22Rv1 (cell line): ENCODE measurements at regions not wholly inside any gene's neighbourhood (a gene's known extent, or its start where the extent isn't known, plus 50 kb on each side); places are given as distances from the start of the nearest gene placed in this dataset.
A peak's percentile ranks its signal among the peaks of the same experiment; 100 is the strongest.

Experiments used
- H3K27ac ChIP-seq: fragments of 450-650 bp; 2 replicates; pipeline ENCODE4 v1.5.1; 2017
- ZFX ChIP-seq: fragments of 450-650 bp; IDR thresholded peaks from 2 replicates; pipeline ENCODE4 v1.6.1; 2017; ENCODE audit warnings: antibody characterized with exemption, borderline replicate concordance
- TF ChIP-seq, protein P1 (sequence below): fragments of 450-650 bp; IDR thresholded peaks from 2 replicates; pipeline ENCODE4 v1.5.1; 2017; ENCODE audit warnings: mild to moderate bottlenecking

DNA sequence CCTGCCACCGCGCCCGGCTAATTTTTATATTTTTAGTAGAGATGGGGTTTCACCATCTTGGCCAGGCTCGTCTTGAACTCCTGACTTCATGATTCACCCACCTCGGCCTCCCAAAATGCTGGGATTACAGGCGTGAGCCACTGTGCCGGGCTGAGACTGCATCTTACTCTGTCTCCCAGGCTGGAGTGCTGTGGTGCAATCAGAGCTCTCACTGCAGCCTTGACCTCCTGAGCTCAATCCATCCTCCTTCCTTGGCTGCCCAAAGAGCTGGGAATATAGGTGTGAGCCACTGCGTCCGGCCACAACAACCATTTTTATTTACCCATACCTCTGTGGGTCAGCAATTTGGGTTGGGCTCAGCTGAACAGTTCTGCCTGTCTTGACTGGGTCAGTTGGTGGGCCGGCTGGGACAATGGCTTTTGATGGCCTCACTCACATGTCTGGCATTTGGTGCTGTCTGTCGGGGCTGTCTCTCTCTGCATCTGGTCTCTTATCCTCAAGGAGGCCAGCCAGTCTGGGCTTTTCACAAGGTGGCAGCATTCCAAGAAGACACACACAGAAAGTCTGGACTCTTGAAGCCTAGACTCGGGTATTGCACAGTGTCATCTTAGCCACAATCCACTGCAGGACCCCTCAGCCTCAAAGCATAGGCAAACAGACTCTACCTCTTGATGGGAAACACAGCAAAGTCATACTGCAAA, 116.8 kb upstream of the GATA6 start:
- H3K27ac ChIP-seq, result no peak overlapping the region
- TF ChIP-seq ZFX, result no peak
- TF ChIP-seq, protein P1, sequence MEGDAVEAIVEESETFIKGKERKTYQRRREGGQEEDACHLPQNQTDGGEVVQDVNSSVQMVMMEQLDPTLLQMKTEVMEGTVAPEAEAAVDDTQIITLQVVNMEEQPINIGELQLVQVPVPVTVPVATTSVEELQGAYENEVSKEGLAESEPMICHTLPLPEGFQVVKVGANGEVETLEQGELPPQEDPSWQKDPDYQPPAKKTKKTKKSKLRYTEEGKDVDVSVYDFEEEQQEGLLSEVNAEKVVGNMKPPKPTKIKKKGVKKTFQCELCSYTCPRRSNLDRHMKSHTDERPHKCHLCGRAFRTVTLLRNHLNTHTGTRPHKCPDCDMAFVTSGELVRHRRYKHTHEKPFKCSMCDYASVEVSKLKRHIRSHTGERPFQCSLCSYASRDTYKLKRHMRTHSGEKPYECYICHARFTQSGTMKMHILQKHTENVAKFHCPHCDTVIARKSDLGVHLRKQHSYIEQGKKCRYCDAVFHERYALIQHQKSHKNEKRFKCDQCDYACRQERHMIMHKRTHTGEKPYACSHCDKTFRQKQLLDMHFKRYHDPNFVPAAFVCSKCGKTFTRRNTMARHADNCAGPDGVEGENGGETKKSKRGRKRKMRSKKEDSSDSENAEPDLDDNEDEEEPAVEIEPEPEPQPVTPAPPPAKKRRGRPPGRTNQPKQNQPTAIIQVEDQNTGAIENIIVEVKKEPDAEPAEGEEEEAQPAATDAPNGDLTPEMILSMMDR, result no peak

DNA sequence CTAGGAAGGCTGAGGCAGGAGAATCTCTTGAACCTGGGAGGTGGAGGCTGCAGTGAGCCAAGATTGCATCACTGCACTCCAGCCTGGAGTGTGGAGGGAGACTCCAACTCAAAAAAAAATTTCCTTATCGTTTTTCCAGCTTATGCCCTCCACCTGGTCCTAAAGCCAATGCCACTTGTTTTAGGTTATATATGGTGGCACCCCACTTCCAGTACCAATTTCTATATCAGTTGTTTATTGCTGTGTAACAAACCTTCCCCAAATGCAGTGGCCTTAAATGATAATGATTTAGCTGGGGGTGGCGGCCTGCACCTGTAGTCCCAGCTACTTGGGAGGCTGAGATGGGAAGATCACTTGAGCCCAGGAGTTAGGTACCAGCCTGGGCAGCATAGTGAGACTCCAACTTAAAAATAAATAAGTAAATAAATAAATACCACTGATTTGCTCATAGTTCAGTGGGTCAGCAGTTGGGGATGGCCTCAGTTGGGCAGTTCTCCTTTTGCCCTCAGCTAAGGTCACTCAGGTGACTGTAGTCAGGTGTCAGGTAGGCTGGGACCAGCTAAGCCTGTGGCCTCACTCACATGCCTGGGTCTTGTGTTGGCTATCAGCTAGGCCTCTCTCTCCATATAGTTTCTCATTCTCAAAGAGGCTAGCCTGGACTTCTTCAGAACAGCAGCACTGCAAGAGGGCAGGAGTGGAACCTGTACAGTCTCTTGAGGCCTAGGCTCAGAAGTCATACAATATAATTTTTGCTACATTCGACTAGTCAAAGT, 113.7 kb upstream of the GATA6 start:
- H3K27ac ChIP-seq, result no peak overlapping the region
- no peak for TF ChIP-seq ZFX
- TF ChIP-seq, protein P1, result no peak

DNA sequence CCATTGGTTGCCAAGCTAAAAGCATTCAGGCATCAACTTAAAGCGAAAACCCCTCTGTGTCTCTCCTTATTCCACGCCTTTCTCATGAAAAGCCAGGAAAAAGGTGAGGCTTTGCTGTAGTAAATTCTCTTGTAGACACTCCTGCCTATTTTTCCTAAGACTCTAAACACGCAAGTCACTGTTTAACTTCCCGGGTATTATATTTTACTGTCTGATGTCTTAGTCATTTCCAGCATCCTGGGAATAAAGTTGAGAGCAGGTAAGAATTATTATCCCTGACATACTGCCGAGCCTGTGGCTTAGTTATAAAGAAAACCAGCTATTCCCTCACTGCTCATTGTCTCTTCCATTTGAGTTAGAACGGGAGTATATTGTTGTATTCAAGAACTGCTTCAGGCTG, 112.4 kb upstream of the GATA6 start:
- H3K27ac ChIP-seq, result no peak overlapping the region
- no peak for TF ChIP-seq ZFX
- TF ChIP-seq, protein P1, result no peak

DNA sequence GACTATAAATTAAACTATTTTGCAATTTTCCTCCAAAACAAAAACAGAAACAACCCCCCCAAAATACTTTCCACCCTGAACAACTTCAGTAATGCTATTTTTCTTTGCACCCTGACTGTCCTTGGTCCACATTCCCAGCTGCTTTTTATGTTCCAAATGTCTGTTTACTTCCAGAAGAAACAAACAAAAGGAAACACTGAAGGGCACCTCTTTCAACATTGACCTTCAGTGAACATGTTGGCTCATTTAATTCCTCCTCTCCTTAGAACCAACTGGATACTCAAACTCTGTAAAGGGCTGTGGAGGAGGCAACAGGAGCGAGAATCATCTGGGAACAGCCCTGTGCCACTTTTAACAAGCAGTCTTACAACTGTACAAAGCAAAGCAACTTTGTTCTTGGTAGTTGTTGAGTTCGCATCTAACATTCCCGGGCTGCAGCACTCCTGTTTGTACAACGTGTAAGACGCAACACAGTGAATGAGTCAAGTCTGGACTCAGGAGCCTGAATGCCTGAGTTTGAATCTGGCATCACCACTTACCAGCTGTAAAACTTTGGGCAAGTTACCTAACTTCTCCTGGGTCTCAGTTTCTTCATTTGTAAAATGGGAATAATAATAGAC, 111.4 kb upstream of the GATA6 start:
- peak overlapping the region; percentile 50 for H3K27ac ChIP-seq
- TF ChIP-seq ZFX, result no peak
- TF ChIP-seq, protein P1, result no peak

DNA sequence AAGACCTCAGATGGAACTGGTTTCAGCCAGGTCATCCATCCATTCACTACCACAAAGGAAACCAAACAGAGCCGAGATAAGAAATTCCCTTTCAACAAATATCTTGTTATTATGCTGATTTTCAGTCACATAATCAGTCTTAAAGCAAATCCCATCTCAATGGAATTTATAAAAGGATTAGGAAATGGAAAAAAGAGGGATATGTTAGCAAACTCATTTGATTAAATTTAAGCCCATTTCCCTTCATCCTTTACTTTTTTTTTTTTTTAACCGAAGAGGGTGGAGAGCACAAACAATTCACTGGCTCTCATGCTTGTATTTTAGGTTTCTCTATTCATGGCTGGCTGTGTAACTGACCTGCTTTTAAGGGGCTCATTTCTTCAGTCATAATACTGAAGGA, 109.0 kb upstream of the GATA6 start:
- TF ChIP-seq, protein P1, result no peak
- TF ChIP-seq ZFX, result no peak
- H3K27ac ChIP-seq, result no peak overlapping the region

DNA sequence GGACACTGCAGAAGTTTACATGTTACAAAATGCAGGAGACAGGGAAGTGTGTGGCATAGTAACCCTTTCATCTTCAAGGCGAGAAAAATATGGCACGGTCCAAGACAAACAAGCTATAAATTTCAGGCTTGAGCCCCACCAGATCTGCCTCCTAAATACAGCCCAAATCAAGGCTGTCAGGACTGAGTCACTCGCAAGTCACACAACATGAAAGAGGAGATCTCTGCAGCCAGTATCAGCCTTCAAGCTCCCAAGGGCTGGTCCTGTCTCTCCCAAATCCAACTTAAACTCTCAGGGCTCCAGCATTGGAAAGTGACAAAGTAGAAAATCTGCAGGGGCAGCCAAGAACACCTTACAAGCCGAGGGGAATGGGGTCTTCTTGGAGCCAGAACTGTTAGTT, 106.3 kb upstream of the GATA6 start:
- TF ChIP-seq, protein P1, result no peak
- no peak for TF ChIP-seq ZFX
- no peak overlapping the region for H3K27ac ChIP-seq

DNA sequence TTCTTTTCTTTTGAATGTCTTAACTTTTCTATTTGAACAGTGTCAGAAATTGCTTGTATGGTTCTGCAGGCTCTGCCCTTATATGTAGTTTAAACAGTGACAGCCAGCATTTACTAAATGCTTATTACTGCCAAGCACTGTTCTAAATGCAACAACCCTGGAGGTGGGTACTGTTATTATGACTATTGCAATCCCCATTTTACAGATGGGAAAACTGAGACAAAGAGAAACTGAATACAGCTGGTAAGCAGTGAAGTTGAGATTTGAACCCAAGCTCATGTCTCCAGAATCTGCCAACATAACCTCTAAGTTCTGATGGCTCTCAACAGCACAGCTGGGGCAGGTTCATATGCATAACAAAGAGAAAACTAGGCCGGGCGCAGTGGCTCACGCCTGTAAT, 105.7 kb upstream of the GATA6 start:
- H3K27ac ChIP-seq, result no peak overlapping the region
- TF ChIP-seq, protein P1, result no peak
- TF ChIP-seq ZFX, result no peak
